Thoracic aorta (tissue), 2 donors: ENCODE measurements at regions not wholly inside any gene's neighbourhood (a gene's known extent, or its start where the extent isn't known, plus 50 kb on each side); places are given as distances from the start of the nearest gene placed in this dataset.
"Not testable (repeated sequence)": the region's sequence is repeated elsewhere in the genome, so short reads cannot be mapped to it uniquely, and the experiment has no call there.

ENCODE experiments used
- ATAC-seq: fragments of 150-250 bp; one replicate; pipeline ENCODE4 v1.8.0; 2017; ENCODE audit warnings: low read depth; ENCODE audit not compliant: insufficient number of reproducible peaks, low FRiP score
- DNase-seq: peaks from one replicate; pipeline ENCODE4 v3.0.0-alpha.2; 2020; ENCODE audit warnings: low spot score
- H3K27ac ChIP-seq, 2 donors: fragments of 200-600 bp; sonication (generic); 1 replicate in 1 of 2; 2 replicates in 1 of 2; pipeline ENCODE4 v1.5.1; 2016; ENCODE audit warnings: mild to moderate bottlenecking in 2 of 2, moderate library complexity in 2 of 2
- H3K27me3 ChIP-seq: fragments of 200-600 bp; sonication (generic); replicated peaks from 2 replicates; pipeline ENCODE4 v1.6.0; 2016; ENCODE audit warnings: mild to moderate bottlenecking; ENCODE audit not compliant: insufficient read depth
- H3K36me3 ChIP-seq: fragments of 200-600 bp; sonication (generic); one replicate; pipeline ENCODE4 v1.5.1; 2016
- H3K4me1 ChIP-seq, 2 donors: fragments of 200-600 bp; sonication (generic); 1 replicate in 1 of 2; 2 replicates in 1 of 2; pipeline versions ENCODE4 v1.5.1 to v1.6.0; 2016; ENCODE audit warnings: low read depth in 2 of 2, mild to moderate bottlenecking in 1 of 2; ENCODE audit not compliant: control insufficient read depth in 1 of 2
- H3K4me3 ChIP-seq: fragments of 200-600 bp; sonication (generic); 2 replicates; pipeline ENCODE4 v1.5.1; 2016; ENCODE audit warnings: mild to moderate bottlenecking
- H3K9me3 ChIP-seq: fragments of 200-600 bp; sonication (generic); 2 replicates; pipeline ENCODE4 v1.5.1; 2016
- CTCF ChIP-seq: fragments of 200-600 bp; sonication (generic); IDR thresholded peaks from one replicate; pipeline ENCODE4 v1.5.1; 2019; ENCODE audit warnings: antibody characterized with exemption

- no peaks in the 10 kb centered on the region for H3K9me3 ChIP-seq
- TF ChIP-seq CTCF: no peak
- H3K27me3 ChIP-seq: no peaks in the 10 kb centered on the region
- no peaks in the 10 kb centered on the region for H3K36me3 ChIP-seq
- no peak for ATAC-seq
- no peak overlapping the region for H3K4me3 ChIP-seq
- no peaks in the 10 kb centered on the region for H3K4me1 ChIP-seq
- no peak for DNase-seq
- H3K27ac ChIP-seq: no peak overlapping the region
These were observed 99.5 kb upstream of the LYPLAL1 start for GRCh38 chr1:219074084-219074728.

GRCh38 chr1:219075121-219075879, 98.4 kb upstream of the LYPLAL1 start:
- no peak for DNase-seq
- no peak for ATAC-seq
- Histone ChIP-seq H3K27ac (no peak overlapping the region), H3K36me3 (no peaks in the 10 kb centered on the region), H3K4me1 (no peaks in the 10 kb centered on the region), H3K4me3 (no peak overlapping the region), H3K9me3 (no peaks in the 10 kb centered on the region), H3K27me3 (no peaks in the 10 kb centered on the region)
- TF ChIP-seq CTCF: no peak

GRCh38 chr1:219076326-219076937, 97.2 kb upstream of the LYPLAL1 start:
- no peak for TF ChIP-seq CTCF
- ATAC-seq (no peak), DNase-seq (no peak)
- H3K9me3 ChIP-seq: no peaks in the 10 kb centered on the region
- H3K4me3 ChIP-seq: no peak overlapping the region
- no peaks in the 10 kb centered on the region for H3K36me3 ChIP-seq
- no peak overlapping the region for H3K27ac ChIP-seq
- H3K27me3 ChIP-seq: no peaks in the 10 kb centered on the region
- no peaks in the 10 kb centered on the region for H3K4me1 ChIP-seq

GRCh38 chr1:219077767-219078166, 95.9 kb upstream of the LYPLAL1 start:
- not testable (repeated sequence) for H3K9me3 ChIP-seq, H3K27ac ChIP-seq, H3K4me1 ChIP-seq, ATAC-seq, H3K27me3 ChIP-seq, DNase-seq, H3K4me3 ChIP-seq, H3K36me3 ChIP-seq

GRCh38 chr1:219081943-219082925, 91.4 kb upstream of the LYPLAL1 start:
- DNase-seq: no peak
- no peak overlapping the region for H3K4me3 ChIP-seq

More at GRCh38 chr1:219081943-219082925, 91.4 kb upstream of the LYPLAL1 start:
- H3K27ac ChIP-seq: no peak overlapping the region
- H3K4me1 ChIP-seq: no peaks in the 10 kb centered on the region
- H3K36me3 ChIP-seq: no peaks in the 10 kb centered on the region
- ATAC-seq: no peak
- H3K27me3 ChIP-seq: no peaks in the 10 kb centered on the region
- no peaks in the 10 kb centered on the region for H3K9me3 ChIP-seq
- TF ChIP-seq CTCF: no peak
